Breast epithelium (tissue), 4 donors: ENCODE measurements at regions not wholly inside any gene's neighbourhood (a gene's known extent, or its start where the extent isn't known, plus 50 kb on each side); places are given as distances from the start of the nearest gene placed in this dataset.

Source experiments
- DNase-seq, 2 donors: peaks; one replicate each; pipeline ENCODE4 v3.0.0-alpha.2; 2019; ENCODE audit warnings: low spot score in 2 of 2
- H3K27ac ChIP-seq, 2 donors: fragments of 200-600 bp; sonication (generic) in 1 of 2; one replicate each; pipeline ENCODE4 v1.5.1; 2016 to 2019; ENCODE audit warnings: mild to moderate bottlenecking in 1 of 2
- H3K27me3 ChIP-seq, 2 donors: fragments of 200-600 bp; sonication (generic) in 1 of 2; one replicate each; pipeline versions ENCODE4 v1.5.1 to v1.6.0; 2017 to 2019; ENCODE audit warnings: control low read depth in 1 of 2, mild to moderate bottlenecking in 1 of 2
- H3K36me3 ChIP-seq: fragments of 200-600 bp; one replicate; pipeline ENCODE4 v1.5.1; 2019
- H3K4me1 ChIP-seq, 2 donors: fragments of 200-600 bp; sonication (generic); one replicate each; pipeline ENCODE4 v1.5.1; 2016 to 2019; ENCODE audit warnings: control low read depth in 1 of 2
- H3K4me3 ChIP-seq, 3 donors: fragments of 200-600 bp; sonication (generic); 1 replicate in 2 of 3; 2 replicates in 1 of 3; pipeline ENCODE4 v1.5.1; 2016 to 2019; ENCODE audit warnings: mild to moderate bottlenecking in 3 of 3, moderate library complexity in 2 of 3
- H3K9me3 ChIP-seq, 2 donors: fragments of 200-600 bp; sonication (generic) in 1 of 2; one replicate each; pipeline ENCODE4 v1.5.1; 2016 to 2019; ENCODE audit warnings: control low read depth in 1 of 2
- CTCF ChIP-seq, 3 donors: fragments of 450-650 bp; IDR thresholded peaks; one replicate each; pipeline ENCODE4 v1.5.1; 2016 to 2017; ENCODE audit warnings: antibody characterized with exemption in 3 of 3, mild to moderate bottlenecking in 3 of 3, moderate library complexity in 3 of 3
- POLR2A ChIP-seq: fragments of 450-650 bp; IDR thresholded peaks from one replicate; pipeline ENCODE4 v1.6.1; 2016; ENCODE audit warnings: antibody characterized with exemption, mild to moderate bottlenecking, moderate library complexity
- POLR2AphosphoS5 ChIP-seq, 3 donors: sonication (generic); formaldehyde crosslinking; IDR thresholded peaks; one replicate each; pipeline ENCODE4 v1.6.1; 2017; ENCODE audit warnings: antibody characterized with exemption in 3 of 3
- intact Hi-C: fragments of 100-400 bp; cut with DNase I; formaldehyde crosslinking; loops from one replicate; pipeline ENCODE4 v1.15.1; 2023; ENCODE audit warnings: low total_unique reads

GRCh38 chr11:26137651-26138050 lies 194.3 kb upstream of the ANO3 start:
- no peak for TF ChIP-seq POLR2A
- TF ChIP-seq POLR2AphosphoS5 (IDR thresholded peaks at IDR 0.05): no peak
- TF ChIP-seq CTCF (IDR thresholded peaks at IDR 0.05): no peak
- no peak for DNase-seq
- Histone ChIP-seq H3K4me1 (no peaks in the 10 kb centered on the region), H3K9me3 (no peaks in the 10 kb centered on the region), H3K27me3 (no peaks in the 10 kb centered on the region), H3K27ac (no peak overlapping the region), H3K4me3 (no peak overlapping the region), H3K36me3 (no peaks in the 10 kb centered on the region)
- intact Hi-C loops: no loop called here

- intact Hi-C loops: no loop called here
- DNase-seq: no peak
- H3K27ac ChIP-seq: no peak overlapping the region
- no peaks in the 10 kb centered on the region for H3K27me3 ChIP-seq
- H3K9me3 ChIP-seq: no peaks in the 10 kb centered on the region
- no peaks in the 10 kb centered on the region for H3K36me3 ChIP-seq
- no peaks in the 10 kb centered on the region for H3K4me1 ChIP-seq
- no peak for TF ChIP-seq POLR2A
- H3K4me3 ChIP-seq: no peak overlapping the region
Observed at GRCh38 chr11:26142891-26143290, 189.0 kb upstream of the ANO3 start.

GRCh38 chr11:26143566-26144290 lies 188.2 kb upstream of the ANO3 start:
- Histone ChIP-seq H3K27me3 (no peaks in the 10 kb centered on the region), H3K9me3 (no peaks in the 10 kb centered on the region), H3K36me3 (no peaks in the 10 kb centered on the region), H3K27ac (no peak overlapping the region), H3K4me3 (no peak overlapping the region), H3K4me1 (no peaks in the 10 kb centered on the region)
- no peak for TF ChIP-seq POLR2A
- TF ChIP-seq CTCF (IDR thresholded peaks at IDR 0.05): no peak
- TF ChIP-seq POLR2AphosphoS5 (IDR thresholded peaks at IDR 0.05): no peak
- intact Hi-C loops: no loop called here
- DNase-seq: no peak

- Histone ChIP-seq H3K4me1 (no peaks in the 10 kb centered on the region), H3K4me3 (no peak overlapping the region), H3K9me3 (no peaks in the 10 kb centered on the region), H3K36me3 (no peaks in the 10 kb centered on the region), H3K27me3 (no peaks in the 10 kb centered on the region), H3K27ac (no peak overlapping the region)
- DNase-seq: no peak
- intact Hi-C loops: no loop called here
- no peak for TF ChIP-seq POLR2A
- no peak for TF ChIP-seq CTCF (IDR thresholded peaks at IDR 0.05)
- TF ChIP-seq POLR2AphosphoS5 (IDR thresholded peaks at IDR 0.05): no peak
Observed at GRCh38 chr11:26144291-26144690, 187.6 kb upstream of the ANO3 start.

- intact Hi-C loops: no loop called here
Observed at GRCh38 chr11:26144911-26145310, 187.0 kb upstream of the ANO3 start.

More at GRCh38 chr11:26144911-26145310, 187.0 kb upstream of the ANO3 start:
- no peaks in the 10 kb centered on the region for H3K9me3 ChIP-seq
- H3K27me3 ChIP-seq: no peaks in the 10 kb centered on the region
- H3K27ac ChIP-seq: no peak overlapping the region
- no peaks in the 10 kb centered on the region for H3K4me1 ChIP-seq
- no peaks in the 10 kb centered on the region for H3K36me3 ChIP-seq
- H3K4me3 ChIP-seq: no peak overlapping the region
- TF ChIP-seq POLR2AphosphoS5 (IDR thresholded peaks at IDR 0.05) (no peak), CTCF (IDR thresholded peaks at IDR 0.05) (no peak), POLR2A (no peak)
- no peak for DNase-seq
